Frontal cortex (tissue), 3 donors: ENCODE measurements at regions not wholly inside any gene's neighbourhood (a gene's known extent, or its start where the extent isn't known, plus 50 kb on each side); places are given as distances from the start of the nearest gene placed in this dataset.

ENCODE experiments used
- DNase-seq, 2 donors: peaks; one replicate each; pipeline ENCODE4 v3.0.0; 2012; ENCODE audit warnings: low spot score in 2 of 2
- FAIRE-seq: peaks from 2 replicates; lab custom pipeline; 2012; peaks lifted over from hg19 to GRCh38; lab: Jason Lieb, UNC
- donor health status: control.
- donor health status: control.
- donor health status: control.

DNA sequence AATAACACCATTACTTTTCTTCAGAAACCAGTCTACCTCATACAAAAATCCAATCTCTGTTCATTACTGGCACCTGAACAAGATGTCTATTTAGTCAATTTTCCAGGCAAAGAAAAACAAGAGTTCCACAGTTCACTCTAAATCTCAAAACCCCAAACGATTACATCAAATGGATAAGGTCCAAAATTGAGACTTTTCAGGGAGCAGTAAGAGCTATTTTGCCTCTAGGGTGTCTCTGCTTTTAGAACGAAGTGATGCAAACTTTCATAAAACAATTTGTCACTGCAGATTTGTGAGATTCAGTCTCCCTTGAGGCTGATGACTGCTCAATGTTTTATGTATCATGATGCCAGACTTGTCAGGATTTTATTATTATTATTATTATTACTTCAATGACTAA is 937.0 kb upstream of the PHF14 start:
- FAIRE-seq, result no peak
- no peak for DNase-seq

- FAIRE-seq (no peak), DNase-seq (no peak)
Measured at GRCh38 chr7:10038351-10038750, 935.3 kb upstream of the PHF14 start.

GRCh38 chr7:10040674-10041073 is 933.0 kb upstream of the PHF14 start:
- FAIRE-seq (no peak), DNase-seq (no peak)

DNA sequence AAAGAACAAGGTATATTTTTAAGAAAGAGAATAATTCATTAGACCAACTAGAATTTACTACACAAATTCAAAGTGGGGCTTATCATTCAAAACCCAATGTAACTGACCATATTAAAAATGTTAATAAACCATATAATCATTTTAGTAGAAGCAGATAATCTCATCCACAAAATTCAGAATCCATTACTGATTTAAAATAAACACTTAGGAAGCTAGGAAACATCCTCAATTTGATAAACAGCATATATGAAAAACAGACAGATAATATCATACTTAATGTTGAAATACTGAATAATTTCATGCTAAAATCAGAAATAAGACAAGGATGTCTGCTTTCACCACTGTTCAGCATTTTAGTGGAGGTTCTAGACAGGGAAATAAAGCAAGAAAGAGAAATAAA is 902.8 kb upstream of the PHF14 start:
- DNase-seq (no peak), FAIRE-seq (no peak)

DNA sequence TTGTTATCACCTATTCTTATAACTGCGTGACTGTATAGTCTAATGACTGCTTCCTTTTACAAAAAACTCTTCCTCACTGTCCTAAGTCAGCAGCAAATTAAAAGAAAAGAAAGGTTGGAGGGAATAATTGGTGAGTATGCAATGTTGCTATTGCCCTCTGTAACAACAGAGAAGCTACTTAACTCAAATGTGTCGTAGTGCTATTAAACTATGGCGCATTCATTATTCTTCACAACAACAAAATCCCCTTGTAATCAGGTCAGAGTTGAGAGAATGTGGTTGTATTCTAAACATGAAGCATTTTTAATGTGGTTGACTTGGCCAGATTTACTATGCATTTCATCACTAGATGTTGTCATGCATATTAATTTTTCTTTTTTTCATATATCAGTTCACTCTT is 897.8 kb upstream of the PHF14 start:
- DNase-seq (no peak), FAIRE-seq (no peak)

GRCh38 chr7:10076660-10077300 is 896.9 kb upstream of the PHF14 start:
- DNase-seq (no peak), FAIRE-seq (no peak)

- FAIRE-seq (no peak), DNase-seq (no peak)
Measured at GRCh38 chr7:10079572-10079971, 894.1 kb upstream of the PHF14 start.

DNA sequence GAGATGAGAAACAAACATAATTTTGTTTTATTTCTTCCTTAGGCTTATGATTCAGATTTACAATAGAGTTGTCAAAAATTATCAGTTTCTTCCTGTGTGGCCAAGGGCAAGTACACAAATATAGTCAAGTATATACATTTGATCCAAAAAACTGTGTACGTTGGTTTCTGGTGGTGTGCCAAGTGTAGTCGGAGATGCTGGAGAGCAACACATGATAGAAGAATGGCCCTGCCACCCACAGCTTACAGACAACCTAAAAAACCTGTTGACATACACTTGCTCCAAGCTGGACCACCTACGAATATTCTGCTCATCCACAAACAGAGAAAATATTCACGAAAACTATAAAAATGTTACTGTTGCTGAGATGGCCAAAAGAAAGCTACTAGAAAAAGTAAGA is 890.8 kb upstream of the PHF14 start:
- FAIRE-seq (no peak), DNase-seq (no peak)

GRCh38 chr7:10083766-10084165 is 889.9 kb upstream of the PHF14 start:
- DNase-seq, result no peak
- FAIRE-seq, result no peak

DNA sequence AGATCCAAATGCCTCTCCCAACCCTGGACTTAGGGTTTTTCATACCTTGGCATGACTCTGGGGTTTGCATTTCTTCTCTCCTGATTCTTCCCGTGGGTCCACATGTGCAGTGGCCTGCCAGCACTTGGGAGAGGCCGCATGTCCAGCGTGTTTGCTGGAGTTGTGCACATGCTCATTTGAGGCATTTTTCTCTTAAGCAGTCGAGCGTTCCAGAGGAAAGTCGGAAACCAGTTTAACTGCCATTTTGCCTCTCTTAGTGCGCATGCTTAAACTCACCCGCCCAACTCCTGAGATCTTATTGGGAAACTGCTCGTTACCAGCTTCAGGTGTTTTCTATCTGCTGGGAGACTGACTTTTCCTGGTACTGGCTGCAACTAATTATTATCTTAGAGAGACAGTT is 888.4 kb upstream of the PHF14 start:
- no peak for FAIRE-seq

DNA sequence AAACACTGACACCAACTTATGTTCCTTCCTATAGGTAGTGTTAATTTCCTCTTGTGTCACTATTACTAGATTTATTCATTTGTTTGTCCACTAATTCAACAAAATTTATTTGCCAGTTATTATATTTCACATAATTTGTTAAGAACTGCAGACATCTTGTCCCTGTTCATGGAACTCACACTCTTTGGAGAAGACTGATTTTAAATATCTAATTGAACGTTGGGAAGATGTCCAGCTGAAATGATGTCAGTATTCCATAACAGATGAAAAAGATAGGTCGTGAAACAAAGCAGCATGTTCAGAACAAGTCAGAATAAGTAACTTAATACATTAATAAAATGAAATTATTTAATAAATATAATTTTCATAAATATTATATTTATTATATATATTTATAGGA is 873.1 kb upstream of the PHF14 start:
- FAIRE-seq (no peak), DNase-seq (no peak)

More for the DNA sequence above, 888.4 kb upstream of the PHF14 start:
- DNase-seq, result no peak

DNA sequence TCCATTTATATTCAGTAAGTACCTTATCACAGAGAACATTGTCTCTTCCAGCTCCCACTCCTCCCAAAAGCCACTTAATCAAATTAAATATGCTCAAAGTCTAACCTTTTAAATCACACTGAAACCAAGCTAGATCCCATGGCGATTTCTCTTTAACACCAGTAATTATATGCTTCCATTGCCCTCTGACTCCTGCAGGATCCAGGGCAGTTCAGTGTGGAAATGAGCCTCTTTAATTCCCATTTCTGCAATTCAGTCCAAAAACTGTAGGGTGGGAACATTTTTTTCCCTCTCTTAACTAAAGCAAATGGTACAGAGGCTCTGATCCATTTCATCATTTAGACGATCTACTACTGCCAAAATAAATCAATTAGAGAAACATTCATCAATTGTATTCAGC is 872.3 kb upstream of the PHF14 start:
- DNase-seq (no peak), FAIRE-seq (no peak)

GRCh38 chr7:10104292-10104691 is 869.4 kb upstream of the PHF14 start:
- no peak for FAIRE-seq
- no peak for DNase-seq

GRCh38 chr7:10106609-10107008 is 867.1 kb upstream of the PHF14 start:
- DNase-seq, result no peak
- FAIRE-seq, result no peak

DNA sequence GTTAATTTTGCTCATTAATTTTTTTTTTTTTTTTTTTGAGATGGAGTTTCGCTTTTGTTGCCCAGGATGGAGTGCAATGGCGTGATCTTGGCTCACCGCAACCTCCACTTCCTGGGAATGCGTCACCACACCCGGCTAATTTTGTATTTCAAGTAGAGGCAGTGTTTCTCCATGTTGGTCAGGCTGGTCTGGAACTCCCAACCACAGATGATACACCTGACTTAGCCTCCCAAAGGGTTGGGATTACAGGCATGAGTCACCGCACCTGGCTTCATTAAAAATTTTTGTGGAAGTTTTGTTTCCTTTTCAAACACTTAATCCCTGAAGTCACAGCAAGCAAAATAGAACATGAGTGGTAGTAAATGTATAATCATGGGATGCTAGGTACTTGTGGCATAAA is 857.2 kb upstream of the PHF14 start:
- no peak for FAIRE-seq
- DNase-seq, result no peak

- DNase-seq (no peak), FAIRE-seq (no peak)
Measured at GRCh38 chr7:10117815-10118214, 855.9 kb upstream of the PHF14 start.

GRCh38 chr7:10120936-10121335 is 852.7 kb upstream of the PHF14 start:
- FAIRE-seq (no peak), DNase-seq (no peak)

GRCh38 chr7:10121631-10122030 is 852.0 kb upstream of the PHF14 start:
- FAIRE-seq (no peak), DNase-seq (no peak)

- DNase-seq, result peak; percentile 7 to 24
- FAIRE-seq, result peak; percentile 62
Measured at GRCh38 chr7:10122551-10123100, 851.0 kb upstream of the PHF14 start.

- FAIRE-seq (peak; percentile 88), DNase-seq (no peak)
Measured at GRCh38 chr7:10128748-10129147, 844.9 kb upstream of the PHF14 start.

GRCh38 chr7:10138087-10138854 is 835.4 kb upstream of the PHF14 start:
- no peak for FAIRE-seq

More at GRCh38 chr7:10138087-10138854, 835.4 kb upstream of the PHF14 start:
- no peak for DNase-seq
